Activated CD8-positive, alpha-beta memory T cell treated with anti-CD3 and anti-CD28 coated beads, Interleukin-2, amount 50 U/mL, for 48 hours (primary cell): ENCODE measurements at regions not wholly inside any gene's neighbourhood (a gene's known extent, or its start where the extent isn't known, plus 50 kb on each side); places are given as distances from the start of the nearest gene placed in this dataset.

ENCODE experiments used
- DNase-seq: peaks from one replicate; pipeline ENCODE4 v3.0.0-alpha.2; 2020

DNA sequence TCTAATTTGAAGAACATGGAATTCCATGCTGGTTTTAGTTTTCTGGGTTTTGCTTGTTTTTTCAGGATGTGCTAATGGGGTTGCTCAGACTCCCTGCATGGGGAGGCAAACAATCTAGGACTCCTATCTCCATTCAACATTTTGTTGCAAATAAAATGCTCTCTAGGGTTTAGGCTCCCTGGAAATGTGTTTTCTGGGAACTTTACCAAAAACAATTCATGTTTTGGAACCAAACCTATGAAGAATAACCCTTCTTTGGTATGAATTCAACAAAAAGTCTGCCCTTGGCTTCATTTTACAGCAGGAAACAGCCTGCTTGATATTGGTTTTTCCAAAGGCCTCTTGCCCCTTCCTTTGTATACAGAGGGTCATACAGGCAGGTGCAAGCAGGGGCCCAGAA lies 217.7 kb downstream of the FOXA2 start:
- no peak for DNase-seq

DNA sequence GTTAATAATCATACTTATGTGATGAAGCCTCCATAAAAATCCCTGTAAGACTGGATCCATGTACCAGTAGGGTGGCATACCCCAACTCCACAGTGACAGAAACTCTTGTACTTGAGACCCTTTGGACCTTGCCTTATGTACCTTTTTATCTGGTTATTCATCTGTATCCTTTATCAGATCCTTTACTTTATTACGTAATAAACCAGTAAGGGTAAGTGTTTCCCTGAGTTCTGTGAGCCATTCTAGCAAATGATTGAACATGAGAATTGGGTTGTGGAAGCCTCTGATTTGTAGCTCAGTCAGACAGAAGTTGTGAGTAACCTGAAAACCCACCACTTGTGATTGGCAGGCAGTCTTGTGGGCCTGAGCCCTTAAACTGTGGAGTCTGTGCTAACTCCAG lies 229.7 kb downstream of the FOXA2 start:
- no peak for DNase-seq

- no peak for DNase-seq
Observed at GRCh38 chr20:22353586-22353985, 230.8 kb downstream of the FOXA2 start.

- DNase-seq: no peak
Observed at GRCh38 chr20:22352019-22352418, 232.4 kb downstream of the FOXA2 start.

DNA sequence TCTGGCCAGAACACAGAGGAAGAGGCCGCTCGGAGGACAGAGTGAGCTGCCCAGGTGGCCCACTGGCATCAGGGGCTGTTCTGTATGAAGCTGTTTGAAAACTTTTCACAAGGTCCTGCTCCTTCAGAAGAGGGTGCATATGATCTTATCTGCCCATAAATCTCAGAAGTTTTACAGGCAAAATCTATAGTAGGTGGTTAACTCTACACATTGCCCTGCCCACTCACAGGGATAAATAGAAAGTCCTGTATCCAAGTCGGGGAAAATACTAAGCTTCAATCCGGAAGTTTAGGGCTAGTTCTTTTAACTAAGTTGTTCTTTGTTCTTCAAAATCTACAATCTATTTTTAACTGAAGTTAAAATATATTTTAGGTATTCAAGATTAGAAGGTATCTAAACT lies 233.7 kb downstream of the FOXA2 start:
- DNase-seq: no peak

- DNase-seq: no peak
Observed at GRCh38 chr20:22348010-22348409, 236.4 kb downstream of the FOXA2 start.

DNA sequence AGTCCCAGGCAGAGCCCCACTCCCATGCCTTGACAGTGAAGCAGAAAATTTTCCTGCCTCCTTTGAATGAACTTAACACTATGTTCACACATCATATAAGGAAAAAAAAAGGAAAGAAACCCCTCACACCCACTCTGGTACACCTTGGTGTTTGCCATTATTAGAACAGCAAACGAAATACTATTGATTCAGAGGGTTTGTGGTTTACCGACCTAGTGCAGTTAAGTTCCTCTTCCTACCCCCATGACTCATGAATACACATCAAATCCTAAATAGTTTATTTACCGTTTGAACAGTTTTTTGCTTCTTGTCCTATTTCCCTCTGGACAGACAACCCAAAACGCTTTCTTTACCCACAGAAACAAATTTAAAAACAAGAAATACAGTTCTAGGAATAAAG lies 237.7 kb downstream of the FOXA2 start:
- DNase-seq: no peak

- no peak for DNase-seq
Observed at GRCh38 chr20:22343612-22344011, 240.8 kb downstream of the FOXA2 start.

DNA sequence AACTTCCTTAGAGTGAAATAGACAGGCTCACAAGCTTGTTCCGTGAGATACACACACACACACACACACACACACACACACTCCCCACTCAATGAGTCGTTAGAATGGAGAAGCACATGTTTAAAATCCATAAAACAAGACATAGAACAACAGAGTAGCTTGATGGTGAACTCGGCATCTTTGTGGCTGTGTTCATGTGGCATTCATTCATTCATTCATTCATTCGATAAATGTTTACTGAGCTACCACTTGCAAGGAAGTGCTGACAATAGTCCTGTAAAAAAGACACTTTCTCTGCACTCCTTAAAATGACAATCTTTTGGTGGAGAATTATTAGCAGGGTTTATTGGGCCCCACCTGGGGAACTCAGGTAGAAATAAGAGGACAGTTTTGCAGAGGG lies 242.0 kb downstream of the FOXA2 start:
- DNase-seq: no peak

DNA sequence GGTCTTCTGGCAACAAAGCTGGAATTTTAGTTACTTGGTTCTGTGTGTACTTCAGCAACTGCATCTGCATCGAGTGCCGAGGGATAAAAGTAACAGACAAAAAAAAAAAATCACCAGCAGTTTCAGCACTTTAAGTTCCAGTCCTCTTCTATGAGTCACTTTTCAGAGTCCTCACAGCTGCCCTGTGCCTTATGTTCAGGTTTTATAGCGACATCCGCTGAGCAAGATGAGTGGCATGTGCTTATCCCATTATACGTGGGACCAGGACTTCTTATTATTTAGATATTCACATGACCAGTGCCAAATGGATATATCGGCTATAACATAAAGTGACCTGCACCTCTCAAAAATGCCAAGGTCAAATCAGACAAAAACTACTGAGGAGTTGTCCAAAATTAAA lies 242.9 kb downstream of the FOXA2 start:
- no peak for DNase-seq

DNA sequence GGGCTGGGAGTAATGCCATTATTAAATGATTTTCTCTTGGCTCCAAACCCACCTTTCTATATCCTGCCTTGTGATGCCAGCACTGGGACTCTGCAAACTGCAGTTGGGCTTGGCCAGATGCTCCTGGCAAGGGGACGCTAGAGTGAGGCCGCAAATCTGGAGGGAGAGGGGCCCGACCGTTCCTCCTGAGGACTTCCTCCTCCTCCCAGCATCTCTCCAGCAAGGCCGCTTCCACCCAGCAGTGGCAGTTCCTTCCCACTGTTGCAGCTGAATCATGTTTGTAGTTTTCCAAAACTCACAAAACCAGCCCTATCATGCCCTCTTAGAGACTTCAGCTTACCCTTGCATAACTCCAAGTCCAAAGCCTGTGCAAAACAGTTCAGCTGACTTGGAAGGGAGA lies 244.4 kb downstream of the FOXA2 start:
- DNase-seq: no peak

DNA sequence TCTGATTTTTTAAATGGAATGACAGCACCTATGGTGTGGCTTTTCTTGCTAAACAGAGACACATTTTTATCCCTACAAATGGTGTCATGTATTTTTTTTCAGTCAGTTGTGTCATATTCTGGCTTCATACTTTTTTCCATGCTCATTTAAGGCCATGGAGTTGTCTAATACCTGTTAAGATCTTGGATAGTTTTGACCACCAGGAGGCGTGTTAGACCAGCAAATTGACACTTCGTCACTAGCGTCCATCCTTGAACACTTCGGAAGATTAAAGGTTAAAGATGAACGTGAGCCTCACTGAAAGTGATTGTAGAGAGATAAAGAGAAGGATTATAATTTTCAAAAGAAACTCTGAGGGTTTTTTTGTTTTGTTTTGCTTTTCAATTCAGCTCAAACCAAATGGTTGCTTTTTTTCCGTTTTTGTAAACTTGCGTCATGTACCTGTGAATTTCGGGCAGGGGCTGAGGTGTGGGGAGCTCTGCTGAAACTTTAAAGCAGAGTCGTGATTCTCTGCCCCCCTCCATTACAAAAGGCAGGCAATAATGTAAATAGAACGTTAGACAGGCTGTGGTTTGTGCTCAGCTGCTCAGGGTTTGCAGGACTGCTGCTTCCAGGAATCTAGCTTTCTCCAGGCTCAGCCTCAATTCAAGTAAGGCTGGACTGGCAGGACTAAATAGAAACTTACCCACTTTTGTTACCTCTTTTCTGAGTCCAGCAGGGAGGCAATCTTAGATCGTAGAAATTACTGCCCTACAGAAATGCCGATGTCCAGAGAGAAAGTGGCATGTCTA lies 245.1 kb downstream of the FOXA2 start:
- DNase-seq: no peak

- DNase-seq: no peak
Observed at GRCh38 chr20:22338140-22338708, 246.1 kb downstream of the FOXA2 start.

- DNase-seq: no peak
Observed at GRCh38 chr20:22335210-22335609, 249.2 kb downstream of the FOXA2 start.

DNA sequence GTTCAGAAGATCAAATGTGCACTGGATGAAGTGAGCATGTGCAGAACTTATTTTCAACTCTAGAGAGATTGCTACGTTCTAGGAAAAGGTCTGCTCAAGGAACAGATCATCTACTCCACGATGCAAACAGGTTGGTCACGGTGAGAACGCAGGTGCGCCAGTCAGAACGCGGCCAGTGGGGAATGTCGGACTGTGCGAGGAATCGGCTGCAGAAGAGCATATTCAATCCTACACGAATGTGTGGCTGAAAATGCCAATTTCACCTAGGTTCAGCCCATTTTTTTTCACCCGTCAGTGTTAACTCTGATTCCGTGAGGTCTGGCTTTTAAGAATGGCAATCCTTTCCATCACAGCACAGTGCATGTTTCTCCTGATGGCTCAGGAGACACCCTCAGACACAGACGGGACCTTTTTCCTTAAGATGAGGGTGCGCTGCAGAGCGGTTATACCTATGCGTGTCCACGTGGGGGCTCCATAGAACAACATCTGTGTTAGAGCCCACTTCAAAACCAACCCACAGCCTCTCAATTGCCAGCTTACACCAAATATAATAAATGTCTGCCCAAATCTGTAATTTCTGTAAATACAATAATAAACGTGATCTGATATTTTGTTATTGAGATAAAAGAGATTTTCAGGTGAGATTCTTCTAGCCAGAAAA lies 250.4 kb downstream of the FOXA2 start:
- DNase-seq: peak; percentile 61

DNA sequence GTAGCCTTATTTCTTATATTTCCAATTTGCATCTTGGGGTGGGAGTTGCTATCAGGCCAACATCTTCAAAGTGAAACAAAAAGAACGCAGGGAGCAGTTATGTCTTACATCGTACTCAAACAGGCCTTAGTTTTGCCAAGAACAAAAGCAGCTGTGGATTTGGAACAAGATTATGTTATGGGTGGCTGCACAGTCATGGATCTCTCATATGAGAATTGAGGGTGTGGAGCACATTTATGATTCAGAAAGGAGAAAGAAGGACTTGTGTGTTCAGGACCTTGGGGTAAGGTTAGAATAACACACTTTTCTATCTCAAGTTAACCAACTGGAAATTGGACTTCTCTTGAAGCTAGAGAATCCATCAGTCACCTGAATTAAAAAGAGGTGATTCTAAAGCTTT lies 259.9 kb downstream of the FOXA2 start:
- DNase-seq: no peak

GRCh38 chr20:22322513-22322912 lies 261.9 kb downstream of the FOXA2 start:
- DNase-seq: no peak

DNA sequence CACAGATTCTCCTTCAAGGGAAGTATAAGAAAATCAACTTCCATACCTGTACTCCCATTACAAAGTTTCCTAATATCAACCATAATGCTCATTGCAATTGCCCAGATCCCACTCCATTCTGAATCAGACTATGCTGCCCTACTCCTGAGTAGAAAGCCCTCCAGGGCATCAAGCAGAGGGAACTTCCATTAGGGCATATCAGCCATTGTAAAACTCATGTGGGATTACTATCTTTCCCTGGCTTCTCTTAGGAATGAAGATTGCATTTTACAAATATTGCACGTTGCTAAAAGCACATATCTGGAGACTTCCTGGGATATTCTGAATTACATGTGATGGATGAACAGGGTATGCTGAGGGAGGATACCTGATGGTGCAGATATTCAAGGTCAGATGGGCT lies 263.2 kb downstream of the FOXA2 start:
- DNase-seq: no peak

DNA sequence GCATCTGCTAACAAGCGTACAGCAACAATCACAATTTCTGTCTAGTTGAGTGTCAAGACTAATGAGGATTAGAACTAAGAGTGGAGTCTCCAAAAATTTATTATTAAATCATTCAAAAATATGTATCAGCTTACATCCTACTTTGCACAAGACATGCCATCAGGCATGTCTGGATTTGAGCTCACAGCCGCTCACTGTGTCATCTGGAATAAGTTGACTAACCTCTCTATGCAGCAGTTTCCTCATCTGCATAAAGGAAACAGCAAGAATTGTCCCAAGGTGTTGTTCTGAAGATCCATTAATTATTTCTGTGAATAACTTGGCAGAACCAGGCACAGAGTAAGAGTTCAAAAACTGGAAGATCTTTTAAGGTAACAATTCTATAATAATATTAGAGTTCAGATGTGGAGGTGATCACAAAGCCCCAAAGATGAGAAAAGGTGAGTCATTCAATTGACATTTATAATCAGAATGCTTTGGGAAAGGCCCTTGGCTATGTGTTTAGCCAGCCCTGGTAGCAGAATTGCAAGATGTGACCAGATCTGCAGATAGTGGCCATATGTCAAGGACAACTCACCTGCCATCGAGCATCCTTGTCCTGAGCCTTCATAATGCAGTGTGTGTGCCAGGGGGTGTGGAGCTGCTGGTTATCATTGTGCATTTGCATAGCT lies 264.0 kb downstream of the FOXA2 start:
- no peak for DNase-seq

DNA sequence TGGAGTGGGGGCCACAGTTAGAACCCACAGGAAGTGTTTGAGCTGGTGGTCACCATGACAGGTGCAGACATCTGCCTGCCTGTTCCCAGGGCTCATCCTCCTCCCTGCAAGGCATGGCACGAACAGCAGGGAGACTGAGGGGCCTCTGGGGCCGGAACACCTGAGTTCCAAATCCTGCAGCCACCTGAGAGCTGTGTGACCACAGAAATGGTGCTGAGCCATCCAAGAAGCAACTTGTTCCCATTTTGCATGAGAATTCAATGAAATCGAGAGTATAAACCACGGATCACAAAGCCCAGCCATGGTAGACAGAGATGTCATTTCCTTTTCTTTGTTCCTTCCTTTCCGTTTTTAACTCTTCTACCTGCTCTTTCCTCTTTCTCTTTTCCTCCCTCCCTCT lies 268.6 kb downstream of the FOXA2 start:
- no peak for DNase-seq

DNA sequence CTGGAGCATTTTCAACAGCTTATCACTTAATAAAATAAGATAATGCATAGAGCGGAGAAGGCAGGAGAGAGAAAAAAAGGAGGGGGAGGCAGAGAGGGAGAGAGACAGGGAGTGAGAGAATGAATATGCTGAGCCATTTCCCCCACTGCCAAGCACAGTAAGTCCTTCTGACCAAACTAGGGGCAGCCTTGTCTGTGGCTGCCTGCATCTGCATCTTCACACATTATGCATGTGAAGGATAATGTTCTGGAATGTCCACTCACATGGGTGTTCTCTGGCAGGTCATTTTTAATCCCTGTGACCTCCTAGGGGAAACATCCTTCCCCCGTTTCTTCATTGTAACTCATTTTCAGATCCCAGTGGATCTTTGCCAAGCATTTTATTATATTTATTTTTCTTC lies 269.3 kb downstream of the FOXA2 start:
- no peak for DNase-seq

DNA sequence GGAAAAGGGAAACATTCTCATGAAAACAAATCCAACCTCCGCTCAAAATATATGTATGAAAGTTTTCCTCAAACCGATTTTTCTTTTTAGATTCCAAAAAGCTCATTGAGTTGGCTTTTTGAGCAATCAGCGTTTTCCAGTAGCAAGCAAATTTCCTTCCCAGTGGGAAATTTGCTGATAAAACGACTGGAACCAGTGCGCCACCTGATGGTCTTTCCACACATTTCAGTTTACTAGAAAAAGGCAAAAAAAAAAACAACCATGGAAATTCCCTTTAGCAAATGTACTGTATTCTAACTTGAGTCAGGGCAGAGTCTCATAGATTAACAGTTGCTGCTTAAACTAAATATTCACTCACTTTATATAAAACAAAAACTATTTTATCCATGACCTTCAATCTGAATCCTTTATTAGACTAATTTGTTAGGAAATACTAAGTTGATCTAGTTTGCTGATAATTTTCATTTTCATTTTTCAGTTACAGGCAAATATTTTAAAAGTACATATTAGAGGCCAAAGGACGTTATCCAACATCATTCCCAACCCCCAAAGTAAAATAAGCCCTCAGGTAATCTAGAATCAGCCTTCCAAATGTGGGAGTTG lies 271.5 kb downstream of the FOXA2 start:
- no peak for DNase-seq

DNA sequence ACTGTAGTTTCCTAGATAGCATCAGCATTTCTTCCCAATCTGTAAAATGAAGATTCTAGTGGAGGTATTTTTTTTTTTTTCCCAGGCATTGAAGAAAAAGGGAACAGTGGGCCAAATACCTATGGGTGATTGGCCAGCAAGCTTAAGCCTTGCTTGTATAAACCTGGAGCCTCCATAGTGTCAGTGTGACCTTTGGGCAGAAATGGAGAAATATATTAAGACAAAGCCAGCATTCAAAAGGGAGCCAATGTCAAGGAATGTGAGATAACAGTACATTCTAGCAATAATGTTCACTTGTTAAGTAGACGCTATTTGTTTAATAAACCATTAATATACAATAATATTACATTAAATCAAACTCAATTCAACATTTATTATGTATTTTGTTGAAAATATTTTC lies 275.4 kb downstream of the FOXA2 start:
- no peak for DNase-seq

- DNase-seq: no peak
Observed at GRCh38 chr20:22307409-22307808, 277.0 kb downstream of the FOXA2 start.
